Hepatocyte (in vitro differentiated cells): ENCODE measurements at regions not wholly inside any gene's neighbourhood (a gene's known extent, or its start where the extent isn't known, plus 50 kb on each side); places are given as distances from the start of the nearest gene placed in this dataset.

ENCODE experiments used
- DNase-seq: peaks from one replicate; pipeline ENCODE4 v3.0.0-alpha.2; 2016; ENCODE audit warnings: low spot score
- H2AFZ ChIP-seq: fragments of 200-600 bp; sonication (generic); 2 replicates; pipeline ENCODE4 v1.6.0; 2016; ENCODE audit warnings: antibody characterized with exemption, mild to moderate bottlenecking
- H3K27ac ChIP-seq: fragments of 200-600 bp; sonication (generic); 2 replicates; pipeline ENCODE4 v1.5.1; 2016; ENCODE audit warnings: mild to moderate bottlenecking
- H3K27me3 ChIP-seq: fragments of 200-600 bp; sonication (generic); 2 replicates; pipeline ENCODE4 v1.6.1; 2016
- H3K36me3 ChIP-seq: fragments of 200-600 bp; sonication (generic); replicated peaks from 2 replicates; pipeline ENCODE4 v1.5.1; 2016; ENCODE audit warnings: low read depth; ENCODE audit not compliant: insufficient read depth
- H3K4me1 ChIP-seq: fragments of 200-600 bp; sonication (generic); 2 replicates; pipeline ENCODE4 v1.5.1; 2016; ENCODE audit warnings: mild to moderate bottlenecking, moderate library complexity; ENCODE audit not compliant: insufficient read depth
- H3K4me2 ChIP-seq: fragments of 200-600 bp; sonication (generic); 2 replicates; pipeline ENCODE4 v1.6.0; 2016
- H3K4me3 ChIP-seq: fragments of 200-600 bp; sonication (generic); 2 replicates; pipeline ENCODE4 v1.5.1; 2016; ENCODE audit warnings: mild to moderate bottlenecking
- H3K79me2 ChIP-seq: fragments of 200-600 bp; sonication (generic); 2 replicates; pipeline ENCODE4 v1.6.0; 2017; ENCODE audit warnings: mild to moderate bottlenecking
- H3K9me2 ChIP-seq: fragments of 200-600 bp; sonication (generic); replicated peaks from 2 replicates; pipeline ENCODE4 v1.6.0; 2017; ENCODE audit warnings: mild to moderate bottlenecking; ENCODE audit not compliant: insufficient read depth
- H3K9me3 ChIP-seq: fragments of 200-600 bp; sonication (generic); 2 replicates; pipeline ENCODE4 v1.5.1; 2016; ENCODE audit warnings: low read depth, mild to moderate bottlenecking
- H4K20me1 ChIP-seq: fragments of 200-600 bp; sonication (generic); 2 replicates; pipeline ENCODE4 v1.6.0; 2016; ENCODE audit warnings: mild to moderate bottlenecking; ENCODE audit not compliant: insufficient read depth, poor library complexity, severe bottlenecking
- CTCF ChIP-seq: fragments of 200-600 bp; sonication (generic); IDR thresholded peaks from 2 replicates; pipeline ENCODE4 v1.5.1; 2016; ENCODE audit warnings: antibody characterized with exemption, mild to moderate bottlenecking; ENCODE audit not compliant: poor library complexity
- EZH2 ChIP-seq: fragments of 200-600 bp; sonication (generic); IDR thresholded peaks from 2 replicates; pipeline ENCODE4 v1.6.1; 2016; ENCODE audit warnings: antibody characterized with exemption, mild to moderate bottlenecking, borderline replicate concordance
- EZH2phosphoT487 ChIP-seq: fragments of 200-600 bp; sonication (generic); IDR thresholded peaks from one replicate; pipeline ENCODE4 v1.6.1; 2018; ENCODE audit warnings: antibody characterized with exemption, mild to moderate bottlenecking, low read depth, moderate library complexity; ENCODE audit not compliant: unreplicated experiment, severe bottlenecking
- WGBS: methylation state at CpG from one replicate; pipeline ENCODE4 v1.1.6; 2016; ENCODE audit warnings: low lambda C conversion rate; ENCODE audit errors: missing lambda C conversion rate; 5-methylcytosine and 5-hydroxymethylcytosine counted together

- H3K4me3 ChIP-seq = no peak overlapping the region
- no peaks in the 10 kb centered on the region for H3K4me1 ChIP-seq
- H3K36me3 ChIP-seq = no peaks in the 10 kb centered on the region
- H3K9me3 ChIP-seq = no peaks in the 10 kb centered on the region
- H3K9me2 ChIP-seq = no peaks in the 10 kb centered on the region
- no peak overlapping the region for H2AFZ ChIP-seq
- no peaks in the 10 kb centered on the region for H3K79me2 ChIP-seq
- no peak for TF ChIP-seq EZH2phosphoT487
- H3K4me2 ChIP-seq = no peak overlapping the region
- DNase-seq = no peak
- no peak overlapping the region for H3K27ac ChIP-seq
- H4K20me1 ChIP-seq = no peaks in the 10 kb centered on the region
- H3K27me3 ChIP-seq = no peaks in the 10 kb centered on the region
- WGBS = 57% methylated on average over 2 of the region's 2 CpGs
Measured at GRCh38 chr2:139819273-139819796, 1039.1 kb upstream of the NXPH2 start.

GRCh38 chr2:139814458-139814857 lies 1034.3 kb upstream of the NXPH2 start:
- no peaks in the 10 kb centered on the region for H3K79me2 ChIP-seq
- H3K9me2 ChIP-seq = no peaks in the 10 kb centered on the region
- H2AFZ ChIP-seq = no peak overlapping the region
- TF ChIP-seq EZH2 = no peak
- TF ChIP-seq CTCF = no peak
- no peak for TF ChIP-seq EZH2phosphoT487
- no peak for DNase-seq
- WGBS = 82% methylated on average over 2 of the region's 2 CpGs
- H3K36me3 ChIP-seq = no peaks in the 10 kb centered on the region
- no peak overlapping the region for H3K4me3 ChIP-seq
- H3K27me3 ChIP-seq = no peaks in the 10 kb centered on the region
- H4K20me1 ChIP-seq = no peaks in the 10 kb centered on the region
- H3K4me1 ChIP-seq = no peaks in the 10 kb centered on the region
- no peak overlapping the region for H3K4me2 ChIP-seq
- no peak overlapping the region for H3K27ac ChIP-seq
- no peaks in the 10 kb centered on the region for H3K9me3 ChIP-seq

GRCh38 chr2:139813340-139813739 lies 1033.2 kb upstream of the NXPH2 start:
- Histone ChIP-seq H2AFZ (no peak overlapping the region), H3K4me1 (no peaks in the 10 kb centered on the region), H3K36me3 (no peaks in the 10 kb centered on the region), H4K20me1 (no peaks in the 10 kb centered on the region), H3K9me3 (no peaks in the 10 kb centered on the region), H3K4me2 (no peak overlapping the region), H3K79me2 (no peaks in the 10 kb centered on the region), H3K9me2 (no peaks in the 10 kb centered on the region), H3K27me3 (no peaks in the 10 kb centered on the region), H3K27ac (no peak overlapping the region), H3K4me3 (no peak overlapping the region)
- no peak for DNase-seq
- TF ChIP-seq CTCF (no peak), EZH2phosphoT487 (no peak), EZH2 (no peak)
- 82% methylated on average over 2 of the region's 2 CpGs for WGBS

- no peak for DNase-seq
- Histone ChIP-seq H2AFZ (no peak overlapping the region), H3K4me3 (no peak overlapping the region), H3K36me3 (no peaks in the 10 kb centered on the region), H3K4me2 (no peak overlapping the region), H3K27ac (no peak overlapping the region), H3K9me2 (no peaks in the 10 kb centered on the region), H3K4me1 (no peaks in the 10 kb centered on the region), H3K9me3 (no peaks in the 10 kb centered on the region), H4K20me1 (no peaks in the 10 kb centered on the region), H3K79me2 (no peaks in the 10 kb centered on the region), H3K27me3 (no peaks in the 10 kb centered on the region)
- WGBS = 51% methylated on average over 4 of the region's 4 CpGs
- TF ChIP-seq CTCF (no peak), EZH2phosphoT487 (no peak), EZH2 (no peak)
Measured at GRCh38 chr2:139805441-139805840, 1025.3 kb upstream of the NXPH2 start.
